ENCODE measurements at regions not wholly inside any gene's neighbourhood (a gene's known extent, or its start where the extent isn't known, plus 50 kb on each side); places are given as distances from the start of the nearest gene placed in this dataset.
"Not testable (repeated sequence)": the region's sequence is repeated elsewhere in the genome, so short reads cannot be mapped to it uniquely, and the experiment has no call there.

DNA sequence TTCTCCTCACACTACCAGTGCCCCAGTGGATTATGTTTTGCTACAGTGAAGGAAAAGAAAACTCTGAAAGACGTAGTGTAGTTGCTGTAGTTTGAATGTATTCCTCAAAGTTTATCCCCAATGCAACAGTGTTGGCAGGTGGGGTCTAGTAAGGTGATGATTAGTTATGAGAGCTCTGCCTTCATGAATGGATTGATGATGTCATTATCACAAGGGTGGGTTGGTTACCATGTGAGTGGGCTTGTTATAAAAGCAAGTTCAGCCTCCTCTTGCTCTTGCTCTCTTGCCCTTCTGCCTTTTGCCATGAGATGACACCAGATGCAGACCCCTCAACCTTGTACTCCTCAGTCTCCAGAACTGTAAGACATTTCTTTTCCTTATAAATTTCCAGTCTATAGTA is 244.7 kb upstream of the RSPO3 start:
- no peak for DNase-seq (ENCODE audit: extremely low spot score, insufficient read length, low read depth)
- FAIRE-seq: no peak

DNA sequence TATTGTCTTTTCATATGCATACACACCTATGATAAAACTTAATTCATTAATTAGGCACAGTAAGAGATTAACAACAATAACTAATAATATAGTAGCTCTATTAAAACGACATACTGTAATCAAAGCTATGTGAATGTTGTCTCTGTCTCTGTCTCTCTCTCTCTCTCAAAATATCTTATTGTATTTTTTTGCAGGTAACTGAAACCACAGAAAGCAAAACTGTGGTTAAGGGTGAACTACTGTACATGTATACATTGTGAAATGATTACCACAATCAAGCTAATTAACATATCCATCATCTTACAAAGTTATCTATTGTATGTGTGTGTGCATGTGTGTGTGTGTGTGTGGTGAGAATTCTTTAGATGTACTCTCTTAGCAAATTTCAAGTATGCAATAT is 242.0 kb upstream of the RSPO3 start:
- DNase-seq (ENCODE audit: extremely low spot score, insufficient read length, low read depth) (no peak), FAIRE-seq (no peak)

DNA sequence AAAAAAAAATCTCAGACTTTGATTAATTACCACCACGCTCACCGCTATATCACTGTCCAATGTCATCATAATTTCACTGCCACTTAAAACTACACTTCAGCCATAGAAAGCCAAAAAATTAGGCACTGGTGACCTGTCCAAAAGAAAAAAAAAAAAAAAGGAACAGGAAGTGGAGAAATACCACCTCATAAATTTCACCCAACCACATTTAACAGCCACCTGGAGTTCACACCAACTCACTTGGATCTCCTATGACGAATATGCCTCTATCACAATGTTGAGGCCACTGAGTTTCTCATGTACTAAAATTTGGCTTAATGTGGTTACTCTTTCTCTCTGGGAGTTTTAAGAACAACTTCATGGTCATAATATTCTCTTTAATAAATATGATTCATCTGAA is 237.5 kb upstream of the RSPO3 start:
- FAIRE-seq: no peak
- no peak for DNase-seq (ENCODE audit: extremely low spot score, insufficient read length, low read depth)

DNA sequence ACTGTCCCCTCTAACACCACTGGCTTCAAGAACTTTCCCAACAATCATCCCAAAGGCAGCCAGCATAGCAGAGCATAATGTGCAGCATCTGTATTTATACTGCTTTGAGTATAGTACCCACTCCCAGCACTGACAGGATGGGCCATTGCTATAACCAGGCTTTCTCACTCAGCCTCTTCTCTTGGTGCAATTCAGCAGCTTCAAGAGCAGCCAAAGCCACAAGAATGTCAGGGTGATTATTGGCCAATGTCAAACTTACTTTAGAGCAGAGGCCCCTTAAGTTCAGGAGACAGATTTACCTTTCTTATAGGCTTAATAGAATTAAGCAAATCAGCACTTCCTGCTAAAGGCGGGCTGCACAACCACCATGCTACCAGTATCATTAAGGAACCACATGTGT is 232.4 kb upstream of the RSPO3 start:
- no peak for DNase-seq (ENCODE audit: extremely low spot score, insufficient read length, low read depth)
- no peak for FAIRE-seq

DNA sequence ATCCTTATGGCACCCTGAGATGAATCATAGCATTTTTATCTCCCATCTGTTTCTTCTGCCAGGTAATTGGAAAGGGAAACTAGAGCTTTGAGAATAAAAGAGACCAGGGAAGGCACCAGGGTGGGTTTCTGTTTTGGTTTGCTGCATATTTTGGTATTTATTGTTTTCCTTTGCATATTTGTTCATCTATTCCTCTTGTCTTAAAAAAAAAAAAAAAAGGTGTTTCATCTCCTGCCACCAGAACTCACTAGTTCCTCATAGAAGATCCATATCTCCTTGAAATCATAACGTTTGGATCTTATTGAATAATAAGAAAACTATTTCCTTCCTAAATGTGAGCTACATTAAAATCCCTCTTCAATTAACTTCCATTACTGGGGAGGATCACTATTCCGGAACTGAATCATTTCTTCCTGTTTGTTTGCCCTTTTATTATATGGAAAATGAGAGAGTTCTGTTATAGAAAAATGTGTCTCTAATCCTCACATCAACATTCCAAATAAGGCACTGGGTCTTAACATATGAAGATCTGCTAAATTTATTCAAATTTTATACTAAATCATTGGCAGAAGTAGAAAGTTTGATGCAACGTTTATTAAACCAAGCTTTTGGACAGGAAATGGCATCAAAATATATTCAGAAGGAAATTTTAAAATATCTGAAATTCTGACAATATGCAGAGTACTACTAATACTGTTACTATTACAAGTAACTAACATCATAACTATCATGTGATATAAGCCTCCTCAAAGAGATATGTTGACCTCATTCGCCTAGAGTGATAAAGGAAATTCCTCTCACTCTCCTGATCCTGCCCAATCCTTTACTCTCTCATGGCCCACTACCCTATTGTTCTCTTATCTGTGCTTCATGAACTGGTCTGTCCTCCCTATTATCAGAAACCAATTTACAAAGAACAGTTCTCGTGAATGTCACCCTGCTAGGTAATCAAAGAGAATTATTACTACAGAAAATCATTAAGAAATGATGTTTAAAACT is 229.4 kb upstream of the RSPO3 start:
- FAIRE-seq: no peak

DNA sequence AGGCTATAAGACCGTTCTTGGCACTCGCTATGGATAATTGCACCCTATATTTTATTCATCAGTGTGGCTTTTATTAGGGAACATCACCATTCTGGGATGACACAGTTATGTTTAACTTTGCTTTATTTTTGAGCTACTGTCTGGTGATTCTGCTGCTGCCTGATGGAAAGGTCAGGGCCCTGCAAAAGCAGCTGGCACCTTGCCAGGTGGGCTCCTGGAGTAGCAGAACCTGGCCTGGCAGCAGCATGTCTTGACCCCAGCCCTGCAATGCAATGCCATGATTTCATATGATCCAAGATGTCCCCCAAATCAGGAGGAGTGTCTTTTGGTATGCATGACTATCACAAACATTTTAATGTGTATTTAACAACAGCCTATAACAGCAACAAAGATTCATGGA is 228.4 kb upstream of the RSPO3 start:
- DNase-seq (ENCODE audit: extremely low spot score, insufficient read length, low read depth): no peak
- FAIRE-seq: no peak

More for the DNA sequence above, 229.4 kb upstream of the RSPO3 start:
- DNase-seq (ENCODE audit: extremely low spot score, insufficient read length, low read depth): no peak

DNA sequence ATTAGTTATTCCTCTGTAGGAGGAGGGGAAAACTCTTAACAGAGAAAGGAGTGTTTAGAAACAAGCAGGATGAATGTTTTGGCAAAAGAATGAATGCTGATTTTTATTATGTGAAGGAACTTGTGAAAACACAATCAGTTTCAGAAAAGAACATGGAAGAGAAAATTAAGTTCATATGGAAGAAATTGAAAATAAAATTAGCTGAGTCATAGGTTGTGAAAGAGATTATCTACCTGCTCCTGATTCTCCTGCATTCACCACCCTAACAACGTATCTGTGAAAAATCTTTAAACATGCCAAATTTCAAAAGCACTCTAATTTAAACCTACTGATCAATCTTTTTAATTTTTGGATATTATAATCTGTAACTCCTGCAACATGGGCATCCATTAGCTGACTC is 227.3 kb upstream of the RSPO3 start:
- FAIRE-seq (no peak), DNase-seq (ENCODE audit: extremely low spot score, insufficient read length, low read depth) (no peak)

DNA sequence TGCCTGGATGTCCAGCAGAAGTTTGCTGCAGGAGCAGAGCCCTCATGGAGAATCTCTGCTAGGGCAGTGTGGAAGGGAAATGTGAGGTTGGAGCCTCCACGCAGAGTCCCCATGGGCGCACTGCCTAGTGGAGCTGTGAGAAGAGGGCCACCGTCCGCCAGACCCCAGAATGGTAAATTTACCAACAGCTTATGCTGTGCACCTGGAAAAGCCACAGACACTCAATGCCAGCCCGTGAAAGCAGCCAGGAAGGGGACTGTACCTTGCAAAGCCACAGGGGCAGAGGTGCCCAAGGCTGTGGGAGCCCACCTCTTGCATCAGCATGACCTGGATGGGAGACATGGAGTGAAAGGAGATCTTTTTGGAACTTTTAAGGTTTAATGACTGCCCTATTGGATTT is 225.6 kb upstream of the RSPO3 start:
- not testable (repeated sequence) for DNase-seq (ENCODE audit: extremely low spot score, insufficient read length, low read depth); FAIRE-seq

DNA sequence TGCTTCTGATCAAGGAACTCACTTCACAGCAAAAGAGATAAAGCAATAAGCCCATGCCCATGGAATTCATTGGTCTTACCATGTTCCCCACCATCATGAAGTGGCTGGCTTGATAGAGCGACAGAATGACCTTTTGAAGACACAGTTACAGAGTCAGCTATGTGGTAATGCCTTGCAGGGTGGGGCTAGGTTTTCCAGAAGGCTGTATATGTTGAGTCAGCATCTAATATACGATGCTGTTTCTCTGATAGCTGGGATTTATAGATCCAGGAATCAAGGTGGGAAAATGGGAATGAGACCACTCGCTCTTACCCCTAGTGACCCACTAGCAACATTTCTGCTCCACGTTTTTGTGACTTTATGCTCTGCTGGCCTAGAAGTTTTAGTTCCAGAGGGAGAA is 220.7 kb upstream of the RSPO3 start:
- no peak for FAIRE-seq
- DNase-seq (ENCODE audit: extremely low spot score, insufficient read length, low read depth): no peak

DNA sequence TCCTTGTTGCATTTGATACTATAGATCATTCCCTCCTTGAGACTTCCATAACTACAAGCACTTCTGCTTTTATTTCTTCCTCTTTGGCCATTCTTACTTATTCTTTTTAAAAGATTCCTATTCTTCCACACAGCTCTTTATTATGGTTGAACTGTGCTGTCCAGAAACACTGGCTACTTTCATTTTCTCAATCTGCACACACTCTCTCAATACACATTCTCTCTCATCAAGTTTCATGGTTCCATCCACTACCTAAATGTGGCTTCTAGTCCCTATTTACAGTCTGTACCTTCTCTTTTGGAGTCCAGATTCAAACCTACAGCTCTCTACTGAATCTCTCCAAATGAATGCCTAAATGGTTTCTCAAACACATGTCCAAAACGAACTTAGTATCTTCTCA is 214.3 kb upstream of the RSPO3 start:
- DNase-seq (ENCODE audit: extremely low spot score, insufficient read length, low read depth): no peak
- FAIRE-seq: no peak

DNA sequence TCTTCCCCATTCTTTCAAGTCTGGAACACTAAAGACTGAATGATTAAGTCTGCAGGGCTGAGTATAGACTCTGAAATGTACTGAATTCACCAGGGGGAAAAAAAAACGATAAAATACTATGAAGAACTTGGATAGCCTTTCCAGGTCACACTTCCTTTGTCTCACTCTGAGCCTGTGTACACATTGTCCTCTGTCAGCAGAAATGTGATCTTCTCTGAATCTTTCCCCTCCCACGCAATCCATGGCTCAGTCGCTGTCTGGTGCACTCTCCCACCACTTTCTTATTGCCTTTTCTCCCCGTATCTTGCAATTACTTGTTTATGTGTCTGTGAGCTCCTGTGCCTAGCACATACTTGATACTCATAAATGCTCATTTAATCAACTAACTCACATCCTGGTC is 212.6 kb upstream of the RSPO3 start:
- no peak for FAIRE-seq
- no peak for DNase-seq (ENCODE audit: extremely low spot score, insufficient read length, low read depth)

DNA sequence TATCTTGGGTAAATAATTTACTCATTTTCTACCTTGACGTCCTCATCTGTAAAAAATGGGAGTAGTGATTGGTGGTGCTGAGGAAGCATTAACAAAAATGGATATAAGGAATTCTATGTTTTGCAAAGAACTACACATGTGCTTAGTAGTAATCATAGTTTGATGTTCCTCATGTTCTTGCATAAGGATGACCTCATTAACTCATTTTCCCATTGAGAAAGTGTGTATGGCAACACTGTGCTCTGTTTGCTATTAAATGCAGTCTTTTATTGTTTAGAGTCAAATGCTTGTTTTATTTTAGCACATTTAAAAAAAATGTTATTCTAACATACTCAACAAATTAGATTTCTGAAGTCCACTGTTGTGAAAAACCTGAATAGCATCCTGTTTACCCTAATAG is 211.2 kb upstream of the RSPO3 start:
- DNase-seq (ENCODE audit: extremely low spot score, insufficient read length, low read depth) (no peak), FAIRE-seq (no peak)

DNA sequence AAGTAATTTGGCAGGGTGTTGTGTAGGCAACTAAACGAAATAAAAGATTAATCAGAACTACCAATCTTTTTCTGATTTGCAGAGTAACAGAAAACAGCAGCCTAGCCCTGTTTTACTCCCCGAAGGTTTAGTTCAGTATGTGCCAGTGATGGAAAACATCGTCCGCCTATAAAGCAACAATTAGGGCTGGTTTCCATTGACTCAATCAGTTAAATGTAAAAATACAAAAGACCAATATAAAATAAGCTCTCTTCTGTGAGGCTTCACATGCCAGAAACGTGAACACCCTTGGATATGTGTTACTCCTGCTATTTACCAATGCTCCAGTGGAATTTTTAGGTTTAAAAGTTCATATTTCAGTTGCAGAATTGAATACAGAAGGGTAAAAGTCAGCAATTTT is 210.5 kb upstream of the RSPO3 start:
- FAIRE-seq (no peak), DNase-seq (ENCODE audit: extremely low spot score, insufficient read length, low read depth) (no peak)

DNA sequence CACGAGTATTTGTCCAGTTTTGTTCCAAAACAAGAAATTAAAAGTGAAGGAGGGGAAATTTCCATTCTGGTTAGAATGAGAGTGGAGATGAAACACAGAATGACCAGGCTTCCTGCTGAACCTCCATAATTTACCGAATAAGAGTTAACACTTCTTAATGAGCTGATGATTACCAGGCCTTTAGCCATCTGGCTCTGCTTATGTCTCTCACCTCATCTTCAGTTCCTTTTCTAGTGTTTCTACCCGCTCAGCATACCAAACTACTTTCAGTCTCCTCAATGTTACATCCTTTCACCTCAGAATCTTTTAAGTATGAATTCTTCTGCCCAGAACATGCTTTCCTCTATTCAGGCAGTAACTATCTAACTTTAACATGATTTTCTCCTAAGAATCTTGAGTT is 209.0 kb upstream of the RSPO3 start:
- FAIRE-seq (no peak), DNase-seq (ENCODE audit: extremely low spot score, insufficient read length, low read depth) (no peak)

DNA sequence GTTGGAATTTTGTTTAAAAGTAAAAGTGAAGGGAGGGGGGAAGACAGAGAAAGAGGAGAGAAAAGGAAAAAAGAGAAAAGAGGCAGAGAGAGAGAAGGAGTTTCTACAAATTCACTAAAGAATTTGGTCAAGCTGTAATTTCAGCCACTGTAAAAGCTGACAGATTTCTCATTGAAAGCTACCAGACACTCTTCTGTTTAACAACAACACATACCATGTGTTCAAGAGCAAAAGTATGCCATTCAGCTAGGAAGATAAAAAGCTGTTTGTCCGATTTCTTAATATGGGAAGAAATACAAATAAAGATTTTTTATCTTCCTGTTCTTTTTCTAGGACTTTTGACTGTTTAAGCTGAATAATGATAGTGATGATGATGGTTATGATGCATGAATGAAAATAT is 204.8 kb upstream of the RSPO3 start:
- FAIRE-seq (no peak), DNase-seq (ENCODE audit: extremely low spot score, insufficient read length, low read depth) (no peak)

DNA sequence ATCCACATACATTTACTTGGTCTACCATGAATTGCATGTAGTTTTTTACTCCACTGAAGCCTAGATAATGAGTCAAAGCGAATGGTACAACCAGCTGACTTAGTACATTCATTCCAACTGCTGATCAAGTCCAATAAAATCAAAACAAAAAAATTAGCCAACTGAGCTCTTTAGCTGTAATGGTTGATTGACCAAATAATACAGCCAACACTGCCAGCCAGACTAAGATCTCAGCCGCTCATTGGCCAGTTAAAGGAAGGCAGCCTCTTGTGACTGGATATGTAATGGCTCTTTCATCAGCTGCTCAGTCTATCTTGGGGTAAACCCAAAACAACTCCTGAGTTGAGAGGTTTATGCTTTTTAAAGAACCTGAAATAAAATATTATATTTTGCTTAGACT is 204.3 kb upstream of the RSPO3 start:
- DNase-seq (ENCODE audit: extremely low spot score, insufficient read length, low read depth): no peak
- no peak for FAIRE-seq

DNA sequence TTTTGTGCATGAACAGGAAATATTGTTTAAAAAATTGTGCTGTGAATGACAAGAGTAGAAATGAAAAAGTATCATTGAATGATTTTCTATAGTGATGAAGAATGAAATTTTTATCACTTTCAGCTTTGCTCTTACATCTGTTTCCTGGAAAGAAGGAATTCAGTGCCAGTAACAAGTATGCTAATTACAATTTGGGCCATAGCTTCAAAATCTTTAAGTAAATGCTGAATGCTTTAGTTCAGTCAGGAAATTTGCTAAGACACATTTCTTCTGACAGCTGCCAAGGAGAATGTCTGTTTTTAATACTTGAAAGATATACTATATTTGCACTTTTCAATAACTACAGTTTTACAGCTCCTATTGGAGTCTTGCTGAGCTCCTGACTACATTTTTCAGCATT is 203.7 kb upstream of the RSPO3 start:
- FAIRE-seq: no peak
- no peak for DNase-seq (ENCODE audit: extremely low spot score, insufficient read length, low read depth)

DNA sequence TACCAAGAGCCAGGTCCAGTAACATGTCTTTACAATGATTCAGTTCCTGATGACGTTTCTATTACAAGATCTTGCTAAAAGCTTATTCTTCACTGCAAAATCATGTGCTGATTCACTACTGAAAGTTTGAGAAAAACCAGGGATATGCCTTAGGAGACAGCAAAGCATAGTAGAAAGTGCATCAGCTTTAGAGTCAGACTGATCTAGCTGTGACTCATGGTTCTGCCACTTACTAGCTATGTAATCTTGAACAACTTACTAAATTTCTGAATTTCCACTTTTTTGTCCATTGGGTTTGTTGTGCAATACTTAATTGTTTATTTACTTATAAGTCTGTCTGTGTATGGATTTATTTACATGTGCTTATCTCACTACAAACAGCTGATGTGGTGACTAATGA is 198.5 kb upstream of the RSPO3 start:
- DNase-seq (ENCODE audit: extremely low spot score, insufficient read length, low read depth): no peak
- FAIRE-seq: no peak

DNA sequence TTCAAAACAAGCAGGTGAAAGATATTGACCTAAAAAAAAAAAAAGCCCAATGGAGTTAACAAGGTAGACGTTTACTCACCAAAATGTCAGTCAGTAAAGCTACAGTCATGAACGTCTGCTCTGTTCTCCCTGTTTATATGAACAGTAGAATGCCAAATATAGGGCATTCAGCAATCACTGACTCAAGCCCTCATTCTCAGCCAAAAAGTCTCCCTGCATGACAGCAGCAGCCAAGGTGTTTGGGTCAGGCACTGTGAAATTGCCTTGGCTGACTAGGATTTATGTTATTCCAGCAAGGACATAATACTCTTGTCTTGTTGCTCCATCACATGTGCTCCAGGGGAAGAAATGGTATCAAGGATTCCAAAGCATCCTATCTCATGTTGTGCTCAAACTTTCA is 194.7 kb upstream of the RSPO3 start:
- no peak for FAIRE-seq

DNA sequence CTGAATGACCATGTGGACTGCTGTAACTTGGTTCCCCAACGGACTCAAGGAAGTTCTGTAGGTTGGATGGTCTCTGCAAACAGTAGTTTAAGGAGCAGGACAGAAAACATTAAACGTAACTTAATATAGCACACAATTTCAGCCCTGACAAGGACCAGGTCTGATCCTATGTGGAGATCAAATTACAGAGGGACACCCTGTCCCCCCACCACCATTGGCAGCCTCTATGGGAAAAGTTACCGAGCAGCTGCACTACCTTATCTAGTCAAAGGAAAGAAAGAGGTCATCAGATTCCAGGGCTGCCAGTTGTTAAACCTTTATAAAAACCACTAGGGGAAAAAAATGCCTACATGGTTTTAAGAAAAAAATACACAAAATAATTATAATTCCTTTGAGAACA is 191.5 kb upstream of the RSPO3 start:
- DNase-seq (ENCODE audit: extremely low spot score, insufficient read length, low read depth): no peak
- no peak for FAIRE-seq

More for the DNA sequence above, 194.7 kb upstream of the RSPO3 start:
- DNase-seq (ENCODE audit: extremely low spot score, insufficient read length, low read depth): no peak

DNA sequence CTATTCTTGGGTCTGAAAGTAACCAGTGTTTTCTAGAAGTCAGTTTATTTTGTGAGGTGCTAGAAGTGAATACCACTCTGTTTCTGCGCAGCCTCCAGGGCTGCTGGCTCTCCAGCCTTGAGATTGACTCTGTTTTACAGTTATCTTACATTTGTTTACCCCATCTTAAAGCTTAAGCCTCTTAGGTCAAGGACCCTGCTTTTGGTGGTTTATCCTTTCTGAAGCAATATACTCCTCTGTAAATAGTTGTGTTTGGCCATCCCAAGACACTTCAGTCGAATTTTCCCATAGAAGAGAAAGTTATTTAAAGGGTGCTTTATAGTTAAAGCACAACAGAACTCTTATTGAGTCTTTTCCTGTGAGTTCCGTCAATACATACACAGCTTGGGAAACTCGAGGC is 190.6 kb upstream of the RSPO3 start:
- FAIRE-seq (no peak), DNase-seq (ENCODE audit: extremely low spot score, insufficient read length, low read depth) (no peak)

DNA sequence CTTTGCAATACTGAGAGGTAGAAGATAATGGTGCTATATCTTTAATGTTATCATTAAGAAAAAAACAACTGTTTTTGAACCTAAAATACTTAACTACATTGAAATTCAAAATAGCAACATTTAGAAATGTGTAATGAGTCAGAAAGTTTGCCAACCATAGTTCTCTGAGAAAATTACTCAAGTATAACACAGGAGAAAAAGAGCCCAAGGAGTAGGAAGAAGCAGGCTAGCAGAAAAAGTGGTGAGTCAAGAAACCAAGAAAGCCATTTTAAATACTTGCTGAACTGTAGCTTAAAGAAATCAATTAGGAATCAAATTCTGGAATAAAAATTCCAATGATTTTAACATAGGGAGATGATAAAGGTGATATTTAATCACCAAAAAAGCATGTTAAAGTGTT is 181.0 kb upstream of the RSPO3 start:
- DNase-seq (ENCODE audit: extremely low spot score, insufficient read length, low read depth) (no peak), FAIRE-seq (no peak)

Measured in GM18507 (cell line).